MCF 10A (cell line): ENCODE measurements at regions not wholly inside any gene's neighbourhood (a gene's known extent, or its start where the extent isn't known, plus 50 kb on each side); places are given as distances from the start of the nearest gene placed in this dataset.

ENCODE experiments used
- BruUV-seq: library from RNA; stranded (reverse); fragments of 400-500 nt; replicated peaks from 2 replicates; lab custom pipeline; 2021; lab: Mats Ljungman, UMichigan
- CTCF ChIA-PET: fragments of 300-600 bp; sonication (Branson Sonifier 250); formaldehyde crosslinking; extraction: SDS; loops from one replicate; lab custom pipeline; 2021; ENCODE audit warnings: antibody characterized with exemption, inconsistent platforms; lab: Yijun Ruan, JAX
- POLR2A ChIA-PET: fragments of 300-600, 350-650 bp; sonication (Branson Sonifier 250); formaldehyde crosslinking; extraction: SDS; loops from one replicate; lab custom pipeline; 2020; ENCODE audit warnings: antibody characterized with exemption, inconsistent platforms; lab: Yijun Ruan, JAX
- DNase-seq: peaks from one replicate; pipeline ENCODE4 v3.0.0-alpha.2; 2018; ENCODE audit not compliant: unreplicated experiment
- H3K27ac Mint-ChIP-seq: one replicate; pipeline ENCODE4 v1.8.0; 2022; ENCODE audit warnings: mild to moderate bottlenecking, low read depth, mixed read lengths; ENCODE audit not compliant: unreplicated experiment
- H3K27me3 Mint-ChIP-seq: one replicate; pipeline ENCODE4 v1.8.0; 2022; ENCODE audit warnings: mixed read lengths; ENCODE audit not compliant: insufficient read depth, unreplicated experiment
- H3K36me3 Mint-ChIP-seq: one replicate; pipeline ENCODE4 v1.8.0; 2022; ENCODE audit warnings: mild to moderate bottlenecking, moderate library complexity, mixed read lengths; ENCODE audit not compliant: insufficient read depth, unreplicated experiment
- H3K4me1 Mint-ChIP-seq: one replicate; pipeline ENCODE4 v1.8.0; 2022; ENCODE audit warnings: mixed read lengths; ENCODE audit not compliant: insufficient read depth, unreplicated experiment
- H3K4me3 Mint-ChIP-seq: one replicate; pipeline ENCODE4 v1.8.0; 2022; ENCODE audit warnings: mild to moderate bottlenecking, moderate library complexity, mixed read lengths; ENCODE audit not compliant: unreplicated experiment
- H3K9me3 Mint-ChIP-seq: one replicate; pipeline ENCODE4 v1.8.0; 2022; ENCODE audit warnings: mixed read lengths; ENCODE audit not compliant: unreplicated experiment
- intact Hi-C: fragments of 100-400 bp; cut with micrococcal nuclease; formaldehyde crosslinking; loops from 2 replicates; pipeline ENCODE4 v1.14.1; 2022
- TF ChIP-seq, protein P1 (sequence below): fragments of 200-600 bp; IDR thresholded peaks from one replicate; pipeline ENCODE4 v1.8.0; 2022; ENCODE audit warnings: antibody characterized with exemption, mild to moderate bottlenecking; ENCODE audit not compliant: unreplicated experiment

DNA sequence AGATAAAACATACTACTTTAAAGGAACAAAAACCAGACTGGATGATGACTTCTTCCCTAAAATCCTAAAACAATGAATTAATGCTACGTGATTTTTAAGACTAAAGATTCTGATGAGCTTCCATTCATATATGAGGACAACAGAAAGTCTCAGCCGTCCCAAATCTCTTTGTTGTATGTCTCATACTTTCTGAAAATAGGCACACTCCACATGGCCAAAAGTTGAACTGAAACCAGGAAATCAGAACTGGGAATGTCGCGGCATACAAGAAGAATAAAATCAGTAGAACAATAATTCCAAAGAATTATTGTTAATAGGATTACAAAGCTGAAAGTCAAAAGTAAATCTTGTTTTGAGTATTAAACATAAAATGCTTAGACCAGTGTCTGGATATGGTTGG is 195.4 kb upstream of the GHITM start:
- no peaks in the 10 kb centered on the region for H3K9me3 Mint-ChIP-seq
- TF ChIP-seq, protein P1, sequence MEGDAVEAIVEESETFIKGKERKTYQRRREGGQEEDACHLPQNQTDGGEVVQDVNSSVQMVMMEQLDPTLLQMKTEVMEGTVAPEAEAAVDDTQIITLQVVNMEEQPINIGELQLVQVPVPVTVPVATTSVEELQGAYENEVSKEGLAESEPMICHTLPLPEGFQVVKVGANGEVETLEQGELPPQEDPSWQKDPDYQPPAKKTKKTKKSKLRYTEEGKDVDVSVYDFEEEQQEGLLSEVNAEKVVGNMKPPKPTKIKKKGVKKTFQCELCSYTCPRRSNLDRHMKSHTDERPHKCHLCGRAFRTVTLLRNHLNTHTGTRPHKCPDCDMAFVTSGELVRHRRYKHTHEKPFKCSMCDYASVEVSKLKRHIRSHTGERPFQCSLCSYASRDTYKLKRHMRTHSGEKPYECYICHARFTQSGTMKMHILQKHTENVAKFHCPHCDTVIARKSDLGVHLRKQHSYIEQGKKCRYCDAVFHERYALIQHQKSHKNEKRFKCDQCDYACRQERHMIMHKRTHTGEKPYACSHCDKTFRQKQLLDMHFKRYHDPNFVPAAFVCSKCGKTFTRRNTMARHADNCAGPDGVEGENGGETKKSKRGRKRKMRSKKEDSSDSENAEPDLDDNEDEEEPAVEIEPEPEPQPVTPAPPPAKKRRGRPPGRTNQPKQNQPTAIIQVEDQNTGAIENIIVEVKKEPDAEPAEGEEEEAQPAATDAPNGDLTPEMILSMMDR, result no peak
- intact Hi-C loops, result no loop called here

DNA sequence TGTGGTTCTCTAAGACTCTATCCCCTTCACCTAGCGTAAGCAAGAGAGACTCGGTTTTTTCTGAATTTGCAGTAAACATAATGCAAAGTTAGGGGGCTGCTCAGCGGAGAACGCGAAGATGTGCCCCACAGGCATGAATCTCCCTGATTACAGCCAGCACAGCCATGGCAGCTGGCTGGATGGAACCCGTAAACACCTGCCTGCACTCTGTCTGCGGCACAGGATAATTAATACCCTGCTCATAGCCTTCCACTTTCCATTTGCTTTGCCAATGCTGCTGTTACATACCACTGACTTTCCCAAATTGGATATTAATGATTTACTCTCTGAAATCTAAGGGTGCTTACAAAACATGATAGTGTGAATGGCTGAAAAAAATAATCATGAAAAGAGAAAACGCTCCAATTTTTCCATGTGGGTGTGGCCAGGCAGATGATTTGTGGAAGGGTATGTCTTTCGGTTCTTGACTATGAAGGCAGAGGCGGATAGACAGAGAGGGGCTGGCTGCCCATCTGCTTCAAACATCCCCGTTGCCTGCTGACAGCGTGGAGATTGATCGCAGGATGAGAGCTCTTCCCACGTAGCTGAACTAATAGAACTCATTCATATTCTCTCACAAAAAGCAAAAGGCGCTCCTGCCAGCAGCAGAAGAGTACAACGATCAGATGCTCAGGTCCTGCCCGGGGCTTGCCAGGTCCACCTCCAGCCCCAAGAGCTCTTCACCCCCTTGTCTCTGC is 193.2 kb upstream of the GHITM start:
- ChIA-PET CTCF (interaction anchor here (0.5 kb wide), 1 partner anchor 80 kb away, joined by 3 read pairs; no protein-coding TSS in a partner anchor), POLR2A (interaction anchor here (0.6 kb wide), 1 partner anchor 177 kb away, joined by 4 read pairs; no protein-coding TSS in a partner anchor)
- Mint-ChIP-seq H3K9me3 (no peaks in the 10 kb centered on the region), H3K4me3 (no peak overlapping the region), H3K27me3 (no peaks in the 10 kb centered on the region), H3K4me1 (no peaks in the 10 kb centered on the region), H3K27ac (no peak overlapping the region), H3K36me3 (no peaks in the 10 kb centered on the region)
- intact Hi-C loops, result no loop called here
- DNase-seq, result no peak
- TF ChIP-seq, protein P1, result no peak
- BruUV-seq, result no TSS peak

More for the DNA sequence above, 195.4 kb upstream of the GHITM start:
- H3K4me1 Mint-ChIP-seq, result no peaks in the 10 kb centered on the region
- no TSS peak for BruUV-seq
- ChIA-PET POLR2A (no interaction called here), CTCF (no interaction called here)
- H3K27me3 Mint-ChIP-seq, result no peaks in the 10 kb centered on the region
- DNase-seq, result no peak
- H3K4me3 Mint-ChIP-seq, result no peak overlapping the region
- no peaks in the 10 kb centered on the region for H3K36me3 Mint-ChIP-seq
- no peak overlapping the region for H3K27ac Mint-ChIP-seq

DNA sequence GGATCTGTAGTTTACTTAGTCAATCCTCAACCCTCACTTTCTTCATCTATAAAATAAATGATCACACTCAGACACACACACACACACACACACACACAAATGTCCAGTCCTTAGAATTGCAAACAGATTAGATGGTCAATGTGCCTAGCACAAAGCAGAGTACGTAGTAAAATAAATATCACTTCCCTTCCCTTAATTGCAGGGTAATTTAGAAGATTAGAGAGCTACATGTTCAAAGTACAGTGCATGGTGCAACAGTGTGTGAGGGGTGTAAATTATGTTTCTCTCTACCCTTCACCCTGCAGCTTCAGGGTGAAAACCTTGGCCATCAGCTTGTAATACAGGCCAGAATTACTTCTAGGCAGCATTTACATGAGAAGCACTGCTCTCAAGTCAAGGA is 187.0 kb upstream of the GHITM start:
- H3K4me3 Mint-ChIP-seq, result no peak overlapping the region
- TF ChIP-seq, protein P1, result no peak
- H3K27me3 Mint-ChIP-seq, result peaks cover 10% of the 10 kb centered on the region
- POLR2A ChIA-PET, result interaction anchor here (0.8 kb wide), 1 partner anchor 250 kb away, joined by 3 read pairs; no protein-coding TSS in a partner anchor
- no peak overlapping the region for H3K27ac Mint-ChIP-seq
- no TSS peak for BruUV-seq
- CTCF ChIA-PET, result no interaction called here
- intact Hi-C loops, result no loop called here
- no peaks in the 10 kb centered on the region for H3K4me1 Mint-ChIP-seq
- no peak for DNase-seq
- no peaks in the 10 kb centered on the region for H3K9me3 Mint-ChIP-seq
- H3K36me3 Mint-ChIP-seq, result no peaks in the 10 kb centered on the region

DNA sequence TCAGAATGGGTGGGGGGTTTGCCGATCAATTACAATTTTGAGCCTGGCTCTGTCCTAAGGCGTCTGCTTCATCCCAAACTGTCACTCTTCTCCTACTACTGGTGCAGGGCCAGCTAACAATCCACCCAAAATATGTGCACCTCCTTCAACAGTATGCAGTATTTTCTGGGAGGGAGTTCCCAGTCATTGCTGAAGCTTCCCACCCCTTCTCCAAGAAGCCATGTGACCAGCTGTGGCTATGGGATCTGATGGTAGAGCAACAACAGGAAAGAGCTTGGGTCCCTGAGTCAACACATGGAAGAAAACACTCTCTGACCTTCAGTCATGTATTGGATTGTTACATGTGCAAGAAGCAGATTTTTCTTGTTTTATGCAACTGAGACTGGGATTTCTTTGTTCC is 185.7 kb upstream of the GHITM start:
- no peaks in the 10 kb centered on the region for H3K4me1 Mint-ChIP-seq
- POLR2A ChIA-PET, result no interaction called here
- H3K9me3 Mint-ChIP-seq, result no peaks in the 10 kb centered on the region
- H3K36me3 Mint-ChIP-seq, result no peaks in the 10 kb centered on the region
- no peak overlapping the region for H3K4me3 Mint-ChIP-seq
- intact Hi-C loops, result no loop called here
- H3K27ac Mint-ChIP-seq, result no peak overlapping the region
- peaks cover 10% of the 10 kb centered on the region for H3K27me3 Mint-ChIP-seq
- TF ChIP-seq, protein P1, result no peak
- BruUV-seq, result no TSS peak
- no peak for DNase-seq
- CTCF ChIA-PET, result interaction anchor here (0.5 to 1.1 kb wide), 3 partner anchors 9 to 129 kb away, joined by 3 to 4 read pairs (median 3); no protein-coding TSS in a partner anchor
